Activated CD8-positive, alpha-beta memory T cell treated with anti-CD3 and anti-CD28 coated beads, Interleukin-2, amount 50 U/mL, for 4 hours (primary cell): ENCODE measurements at regions not wholly inside any gene's neighbourhood (a gene's known extent, or its start where the extent isn't known, plus 50 kb on each side); places are given as distances from the start of the nearest gene placed in this dataset.
"Not testable (repeated sequence)": the region's sequence is repeated elsewhere in the genome, so short reads cannot be mapped to it uniquely, and the experiment has no call there.

Experiments used
- DNase-seq: peaks from one replicate; pipeline ENCODE4 v3.0.0-alpha.2; 2020

- DNase-seq, result not testable (repeated sequence)
Observed at GRCh38 chr19:30933454-30933853, 415.8 kb downstream of the TSHZ3 start.

GRCh38 chr19:30932854-30933253, 416.4 kb downstream of the TSHZ3 start:
- no peak for DNase-seq

GRCh38 chr19:30930941-30931706, 418.1 kb downstream of the TSHZ3 start:
- DNase-seq, result no peak

- no peak for DNase-seq
Observed at GRCh38 chr19:30927705-30928104, 421.5 kb downstream of the TSHZ3 start.

- DNase-seq, result no peak
Observed at GRCh38 chr19:30924670-30925069, 424.6 kb downstream of the TSHZ3 start.

GRCh38 chr19:30924069-30924636, 425.1 kb downstream of the TSHZ3 start:
- no peak for DNase-seq

- no peak for DNase-seq
Observed at GRCh38 chr19:30923621-30924020, 425.6 kb downstream of the TSHZ3 start.

GRCh38 chr19:30923096-30923495, 426.1 kb downstream of the TSHZ3 start:
- no peak for DNase-seq

GRCh38 chr19:30920222-30920621, 429.0 kb downstream of the TSHZ3 start:
- DNase-seq, result no peak

- no peak for DNase-seq
Observed at GRCh38 chr19:30919737-30920136, 429.5 kb downstream of the TSHZ3 start.

GRCh38 chr19:30916238-30916637, 433.0 kb downstream of the TSHZ3 start:
- DNase-seq, result no peak

GRCh38 chr19:30911491-30911890, 437.7 kb downstream of the TSHZ3 start:
- no peak for DNase-seq

GRCh38 chr19:30910485-30911240, 438.6 kb downstream of the TSHZ3 start:
- no peak for DNase-seq

- no peak for DNase-seq
Observed at GRCh38 chr19:30909216-30909615, 440.0 kb downstream of the TSHZ3 start.

GRCh38 chr19:30908262-30908771, 440.9 kb downstream of the TSHZ3 start:
- no peak for DNase-seq

- DNase-seq, result no peak
Observed at GRCh38 chr19:30906871-30907270, 442.4 kb downstream of the TSHZ3 start.

- DNase-seq, result no peak
Observed at GRCh38 chr19:30900051-30900450, 449.2 kb downstream of the TSHZ3 start.

- no peak for DNase-seq
Observed at GRCh38 chr19:30898353-30899103, 450.7 kb downstream of the TSHZ3 start.

- no peak for DNase-seq
Observed at GRCh38 chr19:30897553-30897952, 451.7 kb downstream of the TSHZ3 start.

- DNase-seq, result no peak
Observed at GRCh38 chr19:30897034-30897433, 452.2 kb downstream of the TSHZ3 start.

GRCh38 chr19:30896554-30896953, 452.7 kb downstream of the TSHZ3 start:
- DNase-seq, result no peak

GRCh38 chr19:30895946-30896345, 453.3 kb downstream of the TSHZ3 start:
- no peak for DNase-seq

- no peak for DNase-seq
Observed at GRCh38 chr19:30891051-30891450, 458.2 kb downstream of the TSHZ3 start.
